PC-3 (cell line): ENCODE measurements at regions not wholly inside any gene's neighbourhood (a gene's known extent, or its start where the extent isn't known, plus 50 kb on each side); places are given as distances from the start of the nearest gene placed in this dataset.

Source experiments
- EZH2 ChIP-seq: fragments of 300-600 bp; sonication (generic); IDR thresholded peaks from one replicate; pipeline ENCODE4 v1.6.1; 2017; ENCODE audit warnings: antibody characterized with exemption, mild to moderate bottlenecking, low read length; ENCODE audit not compliant: unreplicated experiment
- TF ChIP-seq, protein P1 (sequence below): fragments of 300-600 bp; sonication (generic); conservative IDR thresholded peaks from 2 replicates; pipeline ENCODE4 v1.5.1; 2017; ENCODE audit warnings: antibody characterized with exemption, low read depth, mild to moderate bottlenecking, low read length

GRCh38 chr1:63010913-63011660, 227.2 kb downstream of the ATG4C start:
- TF ChIP-seq, protein P1, sequence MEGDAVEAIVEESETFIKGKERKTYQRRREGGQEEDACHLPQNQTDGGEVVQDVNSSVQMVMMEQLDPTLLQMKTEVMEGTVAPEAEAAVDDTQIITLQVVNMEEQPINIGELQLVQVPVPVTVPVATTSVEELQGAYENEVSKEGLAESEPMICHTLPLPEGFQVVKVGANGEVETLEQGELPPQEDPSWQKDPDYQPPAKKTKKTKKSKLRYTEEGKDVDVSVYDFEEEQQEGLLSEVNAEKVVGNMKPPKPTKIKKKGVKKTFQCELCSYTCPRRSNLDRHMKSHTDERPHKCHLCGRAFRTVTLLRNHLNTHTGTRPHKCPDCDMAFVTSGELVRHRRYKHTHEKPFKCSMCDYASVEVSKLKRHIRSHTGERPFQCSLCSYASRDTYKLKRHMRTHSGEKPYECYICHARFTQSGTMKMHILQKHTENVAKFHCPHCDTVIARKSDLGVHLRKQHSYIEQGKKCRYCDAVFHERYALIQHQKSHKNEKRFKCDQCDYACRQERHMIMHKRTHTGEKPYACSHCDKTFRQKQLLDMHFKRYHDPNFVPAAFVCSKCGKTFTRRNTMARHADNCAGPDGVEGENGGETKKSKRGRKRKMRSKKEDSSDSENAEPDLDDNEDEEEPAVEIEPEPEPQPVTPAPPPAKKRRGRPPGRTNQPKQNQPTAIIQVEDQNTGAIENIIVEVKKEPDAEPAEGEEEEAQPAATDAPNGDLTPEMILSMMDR, result no peak
- TF ChIP-seq EZH2, result no peak
